Occipital lobe (tissue), 1 donor: ENCODE measurements at regions not wholly inside any gene's neighbourhood (a gene's known extent, or its start where the extent isn't known, plus 50 kb on each side); places are given as distances from the start of the nearest gene placed in this dataset.
"Not testable (repeated sequence)": the region's sequence is repeated elsewhere in the genome, so short reads cannot be mapped to it uniquely, and the experiment has no call there.

Source experiments
- DNase-seq: peaks from one replicate; lab custom pipeline; 2025; lab: John Stamatoyannopoulos, UW

- DNase-seq = no peak
Measured at GRCh38 chr2:40043641-40044040, 264.6 kb upstream of the THUMPD2 start.

GRCh38 chr2:40043191-40043590, 264.1 kb upstream of the THUMPD2 start:
- DNase-seq = no peak

GRCh38 chr2:40041422-40042382, 262.6 kb upstream of the THUMPD2 start:
- DNase-seq = no peak

- no peak for DNase-seq
Measured at GRCh38 chr2:40039549-40039948, 260.5 kb upstream of the THUMPD2 start.

GRCh38 chr2:40038646-40039045, 259.6 kb upstream of the THUMPD2 start:
- no peak for DNase-seq

- no peak for DNase-seq
Measured at GRCh38 chr2:40037303-40037702, 258.2 kb upstream of the THUMPD2 start.

- no peak for DNase-seq
Measured at GRCh38 chr2:40036241-40036640, 257.2 kb upstream of the THUMPD2 start.

- DNase-seq = no peak
Measured at GRCh38 chr2:40034801-40035200, 255.7 kb upstream of the THUMPD2 start.

GRCh38 chr2:40034198-40034597, 255.1 kb upstream of the THUMPD2 start:
- DNase-seq = no peak

GRCh38 chr2:40033781-40034180, 254.7 kb upstream of the THUMPD2 start:
- DNase-seq = no peak

GRCh38 chr2:40032650-40033319, 253.7 kb upstream of the THUMPD2 start:
- no peak for DNase-seq

- DNase-seq = no peak
Measured at GRCh38 chr2:40030456-40030975, 251.5 kb upstream of the THUMPD2 start.

- DNase-seq = no peak
Measured at GRCh38 chr2:40028792-40029488, 249.9 kb upstream of the THUMPD2 start.

- DNase-seq = no peak
Measured at GRCh38 chr2:40027968-40028367, 248.9 kb upstream of the THUMPD2 start.

- not testable (repeated sequence) for DNase-seq
Measured at GRCh38 chr2:40025276-40025675, 246.2 kb upstream of the THUMPD2 start.

GRCh38 chr2:40020997-40021396, 241.9 kb upstream of the THUMPD2 start:
- no peak for DNase-seq

- no peak for DNase-seq
Measured at GRCh38 chr2:40016151-40016885, 237.3 kb upstream of the THUMPD2 start.

- DNase-seq = not testable (repeated sequence)
Measured at GRCh38 chr2:40013962-40014361, 234.9 kb upstream of the THUMPD2 start.

- DNase-seq = no peak
Measured at GRCh38 chr2:40004336-40004735, 225.3 kb upstream of the THUMPD2 start.

- DNase-seq = no peak
Measured at GRCh38 chr2:40002339-40002738, 223.3 kb upstream of the THUMPD2 start.

- no peak for DNase-seq
Measured at GRCh38 chr2:39999864-40000263, 220.8 kb upstream of the THUMPD2 start.
